Sigmoid colon (tissue), 6 donors: ENCODE measurements at regions not wholly inside any gene's neighbourhood (a gene's known extent, or its start where the extent isn't known, plus 50 kb on each side); places are given as distances from the start of the nearest gene placed in this dataset.
"Not testable (repeated sequence)": the region's sequence is repeated elsewhere in the genome, so short reads cannot be mapped to it uniquely, and the experiment has no call there.

Experiments used
- DNase-seq: peaks from one replicate; pipeline ENCODE4 v3.0.0-alpha.2; 2019
- H3K27ac ChIP-seq, 4 donors: fragments of 200-600 bp; sonication (generic); one replicate each; pipeline ENCODE4 v1.5.1; 2016 to 2019; ENCODE audit warnings: mild to moderate bottlenecking in 1 of 4
- H3K27me3 ChIP-seq, 3 donors: fragments of 200-600 bp; sonication (generic); one replicate each; pipeline ENCODE4 v1.5.1; 2019; ENCODE audit warnings: mild to moderate bottlenecking in 1 of 3
- H3K36me3 ChIP-seq, 4 donors: fragments of 200-600 bp; sonication (generic); one replicate each; pipeline ENCODE4 v1.5.1; 2016 to 2019
- H3K4me1 ChIP-seq, 4 donors: fragments of 200-600 bp; sonication (generic); one replicate each; pipeline ENCODE4 v1.5.1; 2017 to 2019
- H3K4me3 ChIP-seq, 4 donors: fragments of 200-600 bp; sonication (generic); one replicate each; pipeline ENCODE4 v1.5.1; 2017 to 2019; ENCODE audit warnings: mild to moderate bottlenecking in 2 of 4, moderate library complexity in 1 of 4
- H3K9me3 ChIP-seq, 4 donors: fragments of 200-600 bp in 3 of 4; sonication (generic) in 3 of 4; one replicate each; pipeline versions ENCODE4 v1.5.1 to v1.6.1; 2013 to 2019
- EP300 ChIP-seq, 4 donors: sonication (generic); formaldehyde crosslinking; IDR thresholded peaks; one replicate each; pipeline ENCODE4 v1.6.1; 2017; ENCODE audit warnings: antibody characterized with exemption in 4 of 4
- POLR2A ChIP-seq, 2 donors: fragments of 450-650 bp; IDR thresholded peaks; one replicate each; pipeline ENCODE4 v1.6.1; 2016; ENCODE audit warnings: antibody characterized with exemption in 2 of 2, mild to moderate bottlenecking in 2 of 2, moderate library complexity in 2 of 2
- POLR2AphosphoS5 ChIP-seq, 4 donors: sonication (generic); formaldehyde crosslinking; IDR thresholded peaks; one replicate each; pipeline ENCODE4 v1.6.1; 2017; ENCODE audit warnings: antibody characterized with exemption in 4 of 4
- WGBS, 2 donors: extraction: QIAGEN DNeasy Blood & Tissue Kit; methylation state at CpG; one replicate each; pipeline ENCODE4 v1.1.7; 2013; 5-methylcytosine and 5-hydroxymethylcytosine counted together
- intact Hi-C: fragments of 100-400 bp; cut with DNase I; formaldehyde crosslinking; loops from one replicate; pipeline ENCODE4 v1.15.1; 2023
- TF ChIP-seq, protein P1 (sequence below), 4 experiments: fragments of 450-650 bp in 3 of 4; fragments of 200-600 bp in 1 of 4; IDR thresholded peaks; one replicate each; pipeline ENCODE4 v1.5.1; 2016 to 2019; ENCODE audit warnings: antibody characterized with exemption in 4 of 4, mild to moderate bottlenecking in 3 of 4, moderate library complexity in 2 of 4
- donor health status: healthy with polysubstance abuse.
- donor health status: healthy.

DNA sequence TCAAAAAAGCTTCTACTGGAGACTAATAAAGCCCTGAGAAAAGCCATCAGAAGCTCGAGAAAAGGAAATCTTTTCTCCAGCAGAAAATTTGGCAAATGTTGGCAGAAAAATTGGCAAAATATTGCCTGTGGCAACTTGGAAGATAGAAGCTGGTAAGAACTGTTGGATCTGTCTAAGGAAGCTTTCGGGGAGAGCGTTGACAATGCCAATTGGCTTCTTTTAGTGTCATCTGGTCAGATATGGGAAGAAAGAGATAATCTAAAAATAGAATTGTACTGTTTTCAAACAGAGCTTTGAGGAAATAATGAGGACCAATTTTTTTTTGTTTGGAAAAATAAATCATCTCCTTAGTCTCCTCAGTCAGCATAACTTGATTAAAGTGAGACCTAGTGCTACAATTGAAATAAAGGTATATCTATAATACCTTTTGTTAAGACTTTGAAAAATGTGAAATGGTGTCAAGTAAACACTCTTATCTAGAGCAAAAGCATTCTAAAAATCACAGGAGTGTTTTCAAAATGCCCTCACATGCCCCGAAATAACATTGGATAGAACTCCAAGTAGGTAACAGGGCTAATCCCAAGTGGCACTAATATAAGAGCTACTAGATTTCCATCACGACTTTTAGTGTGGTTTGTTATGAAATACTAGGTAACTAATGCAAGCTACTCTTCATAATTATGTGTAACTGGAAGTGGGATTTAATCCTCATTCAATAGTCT lies 882.2 kb upstream of the B3GALT2 start:
- 88 to 91% methylated on average over 5 of the region's 5 CpGs for WGBS, 2 donors
- no peaks in the 10 kb centered on the region for H3K9me3 ChIP-seq
- H3K4me3 ChIP-seq = no peak overlapping the region
- no peaks in the 10 kb centered on the region for H3K36me3 ChIP-seq
- H3K27me3 ChIP-seq = no peaks in the 10 kb centered on the region
- peak overlapping the region in 3 of 4 donors; percentile 5 to 55 (median 33) for H3K27ac ChIP-seq
- DNase-seq = no peak
- intact Hi-C loops = no loop called here
- TF ChIP-seq EP300 (IDR thresholded peaks at IDR 0.05) = no peak
- peaks cover 0 to 19% (median 18%) of the 10 kb centered on the region in 4 donors for H3K4me1 ChIP-seq

DNA sequence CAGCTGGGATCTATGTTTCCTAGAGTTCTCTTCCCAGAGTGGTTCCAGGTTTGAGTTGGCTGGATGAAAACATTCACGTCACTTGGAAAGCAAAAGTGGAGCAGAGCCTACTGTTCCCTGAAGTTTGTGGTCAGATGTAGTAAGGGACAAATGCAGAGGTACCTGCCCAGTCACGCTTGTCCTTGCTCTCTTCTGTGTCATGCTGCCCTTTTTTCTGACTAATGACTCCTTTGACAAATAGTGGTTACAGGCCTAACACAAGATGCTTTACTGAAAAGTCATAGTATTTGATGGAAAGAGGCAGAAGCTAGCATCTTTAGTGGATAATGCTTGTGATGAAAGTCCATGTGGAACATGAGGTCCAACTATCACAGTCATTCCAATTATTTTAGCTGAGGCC lies 881.4 kb upstream of the B3GALT2 start:
- Histone ChIP-seq H3K4me3 (no peak overlapping the region), H3K27me3 (no peaks in the 10 kb centered on the region), H3K9me3 (no peaks in the 10 kb centered on the region), H3K4me1 (peaks cover 0 to 19% (median 18%) of the 10 kb centered on the region in 4 donors), H3K36me3 (no peaks in the 10 kb centered on the region), H3K27ac (no peak overlapping the region)
- intact Hi-C loops = no loop called here
- 91 to 92% methylated on average over 2 of the region's 2 CpGs for WGBS, 2 donors
- no peak for DNase-seq
- TF ChIP-seq, protein P1, sequence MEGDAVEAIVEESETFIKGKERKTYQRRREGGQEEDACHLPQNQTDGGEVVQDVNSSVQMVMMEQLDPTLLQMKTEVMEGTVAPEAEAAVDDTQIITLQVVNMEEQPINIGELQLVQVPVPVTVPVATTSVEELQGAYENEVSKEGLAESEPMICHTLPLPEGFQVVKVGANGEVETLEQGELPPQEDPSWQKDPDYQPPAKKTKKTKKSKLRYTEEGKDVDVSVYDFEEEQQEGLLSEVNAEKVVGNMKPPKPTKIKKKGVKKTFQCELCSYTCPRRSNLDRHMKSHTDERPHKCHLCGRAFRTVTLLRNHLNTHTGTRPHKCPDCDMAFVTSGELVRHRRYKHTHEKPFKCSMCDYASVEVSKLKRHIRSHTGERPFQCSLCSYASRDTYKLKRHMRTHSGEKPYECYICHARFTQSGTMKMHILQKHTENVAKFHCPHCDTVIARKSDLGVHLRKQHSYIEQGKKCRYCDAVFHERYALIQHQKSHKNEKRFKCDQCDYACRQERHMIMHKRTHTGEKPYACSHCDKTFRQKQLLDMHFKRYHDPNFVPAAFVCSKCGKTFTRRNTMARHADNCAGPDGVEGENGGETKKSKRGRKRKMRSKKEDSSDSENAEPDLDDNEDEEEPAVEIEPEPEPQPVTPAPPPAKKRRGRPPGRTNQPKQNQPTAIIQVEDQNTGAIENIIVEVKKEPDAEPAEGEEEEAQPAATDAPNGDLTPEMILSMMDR (IDR thresholded peaks at IDR 0.05) = no peak
- TF ChIP-seq EP300 (IDR thresholded peaks at IDR 0.05) (no peak), POLR2A (IDR thresholded peaks at IDR 0.05) (no peak), POLR2AphosphoS5 (IDR thresholded peaks at IDR 0.05) (no peak)

DNA sequence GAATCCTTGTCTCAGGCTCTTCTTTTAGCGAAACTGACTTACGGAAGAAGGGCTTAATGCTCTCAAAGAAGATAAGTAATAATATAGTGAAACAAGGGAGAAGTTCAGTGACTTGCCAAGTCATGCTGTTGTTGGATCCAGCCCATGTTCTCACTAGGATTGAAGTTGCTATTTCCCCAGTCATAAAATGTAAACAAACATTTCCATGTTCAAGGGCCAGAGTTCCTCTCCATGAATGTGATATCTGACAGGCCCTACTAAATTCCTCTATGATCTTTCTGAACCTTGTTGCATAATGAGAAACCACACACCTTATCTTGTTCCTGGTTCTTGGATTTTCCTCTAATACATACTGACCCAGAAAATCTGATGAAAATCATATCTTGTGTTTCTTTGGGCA lies 876.5 kb upstream of the B3GALT2 start:
- Histone ChIP-seq H3K27ac (no peak overlapping the region), H3K4me3 (no peak overlapping the region), H3K4me1 (no peaks in the 10 kb centered on the region), H3K36me3 (no peaks in the 10 kb centered on the region), H3K27me3 (no peaks in the 10 kb centered on the region), H3K9me3 (no peaks in the 10 kb centered on the region)
- no peak for DNase-seq
- intact Hi-C loops = no loop called here
- 75 to 85% methylated on average over 2 of the region's 2 CpGs for WGBS, 2 donors
- TF ChIP-seq POLR2A (IDR thresholded peaks at IDR 0.05) (no peak), EP300 (IDR thresholded peaks at IDR 0.05) (no peak)

DNA sequence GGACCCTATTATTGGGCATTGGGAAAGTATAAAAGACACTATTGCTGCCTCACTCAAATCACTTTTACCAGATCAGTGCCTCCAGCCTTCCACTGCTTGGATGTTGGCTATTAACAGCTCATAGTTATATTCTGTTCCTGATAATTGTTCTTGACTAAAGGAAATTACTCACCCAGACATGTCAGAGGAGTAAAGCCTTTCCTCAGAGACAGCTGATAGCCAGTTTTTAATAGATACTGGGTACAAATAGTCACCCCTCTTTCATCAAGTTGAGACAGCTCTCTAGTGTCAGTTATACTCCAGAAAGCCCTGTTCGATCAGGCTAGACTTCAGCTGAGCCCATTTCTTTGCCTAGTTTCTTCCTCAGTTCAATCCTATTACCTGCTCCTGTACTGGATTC lies 876.1 kb upstream of the B3GALT2 start:
- intact Hi-C loops = no loop called here
- Histone ChIP-seq H3K27me3 (no peaks in the 10 kb centered on the region), H3K4me3 (no peak overlapping the region), H3K4me1 (no peaks in the 10 kb centered on the region), H3K36me3 (no peaks in the 10 kb centered on the region), H3K27ac (no peak overlapping the region), H3K9me3 (no peaks in the 10 kb centered on the region)
- WGBS, 2 donors = 87 to 96% methylated on average over 1 of the region's 1 CpG
- TF ChIP-seq EP300 (IDR thresholded peaks at IDR 0.05) (no peak), POLR2AphosphoS5 (IDR thresholded peaks at IDR 0.05) (no peak), POLR2A (IDR thresholded peaks at IDR 0.05) (no peak)
- TF ChIP-seq, protein P1 (IDR thresholded peaks at IDR 0.05) = no peak
- DNase-seq = no peak

DNA sequence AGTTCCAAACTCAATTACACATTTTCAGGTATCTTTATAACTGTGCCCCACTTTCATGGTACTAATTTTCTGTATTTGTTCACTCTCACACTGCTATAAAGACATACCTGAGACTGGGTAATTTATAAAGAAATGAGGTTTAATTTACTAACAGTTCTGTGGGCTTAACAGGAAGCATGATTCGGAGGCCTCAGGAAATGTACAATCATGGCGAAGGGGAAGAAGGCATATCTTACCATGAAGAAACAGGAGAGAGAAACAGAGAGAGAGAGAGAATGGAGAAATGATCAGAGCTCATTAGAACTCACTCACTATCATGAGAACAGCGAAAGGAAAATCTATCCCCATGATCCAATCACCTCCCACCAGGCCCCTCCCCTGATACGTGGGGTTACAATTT lies 874.1 kb upstream of the B3GALT2 start:
- no peak for DNase-seq
- H3K4me1 ChIP-seq = peaks cover 0 to 9% (median 7%) of the 10 kb centered on the region in 4 donors
- no peaks in the 10 kb centered on the region for H3K27me3 ChIP-seq
- TF ChIP-seq, protein P1 (IDR thresholded peaks at IDR 0.05) = no peak
- TF ChIP-seq POLR2AphosphoS5 (IDR thresholded peaks at IDR 0.05) = no peak
- no peak for TF ChIP-seq POLR2A (IDR thresholded peaks at IDR 0.05)
- no peak for TF ChIP-seq EP300 (IDR thresholded peaks at IDR 0.05)
- WGBS, 2 donors = 73 to 91% methylated on average over 4 of the region's 4 CpGs
- no peak overlapping the region for H3K4me3 ChIP-seq
- H3K9me3 ChIP-seq = no peaks in the 10 kb centered on the region
- no peak overlapping the region for H3K27ac ChIP-seq
- no peaks in the 10 kb centered on the region for H3K36me3 ChIP-seq
- intact Hi-C loops = no loop called here

DNA sequence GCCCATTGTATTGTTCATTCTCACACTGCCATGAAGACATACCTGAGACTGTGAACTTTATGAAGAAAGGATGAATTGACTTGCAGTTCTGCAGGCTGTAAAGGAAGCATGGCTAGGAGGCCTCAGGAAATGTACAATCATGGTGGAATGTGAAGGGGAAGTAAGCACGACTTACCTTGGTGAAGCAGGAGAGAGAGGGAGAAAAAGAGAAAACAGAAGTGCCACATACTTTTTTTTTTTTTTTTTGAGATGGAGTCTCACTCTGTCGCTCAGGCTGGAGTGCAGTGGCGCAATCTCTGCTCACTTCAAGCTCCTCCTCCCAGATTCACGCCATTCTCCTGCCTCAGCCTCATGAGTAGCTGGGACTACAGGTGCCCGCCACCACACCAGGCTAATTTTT lies 871.9 kb upstream of the B3GALT2 start:
- H3K9me3 ChIP-seq, intact Hi-C loops: not testable (repeated sequence)
- 86 to 96% methylated on average over 5 of the region's 5 CpGs for WGBS, 2 donors

More for the DNA sequence above, 871.9 kb upstream of the B3GALT2 start:
- H3K4me1 ChIP-seq, H3K36me3 ChIP-seq, H3K27ac ChIP-seq, H3K4me3 ChIP-seq, DNase-seq, H3K27me3 ChIP-seq: not testable (repeated sequence)
